Smooth muscle cell of the brain vasculature (primary cell): ENCODE measurements at regions not wholly inside any gene's neighbourhood (a gene's known extent, or its start where the extent isn't known, plus 50 kb on each side); places are given as distances from the start of the nearest gene placed in this dataset.
"Not testable (repeated sequence)": the region's sequence is repeated elsewhere in the genome, so short reads cannot be mapped to it uniquely, and the experiment has no call there.

Experiments
- DNase-seq: peaks from one replicate; pipeline ENCODE4 v3.0.0-alpha.2; 2012; ENCODE audit warnings: low read depth, low spot score

GRCh38 chr7:119572132-119572531 is 700.8 kb upstream of the KCND2 start:
- no peak for DNase-seq

GRCh38 chr7:119572541-119572940 is 700.4 kb upstream of the KCND2 start:
- DNase-seq = no peak

- DNase-seq = no peak
These were observed 694.9 kb upstream of the KCND2 start for GRCh38 chr7:119578116-119578515.

DNA sequence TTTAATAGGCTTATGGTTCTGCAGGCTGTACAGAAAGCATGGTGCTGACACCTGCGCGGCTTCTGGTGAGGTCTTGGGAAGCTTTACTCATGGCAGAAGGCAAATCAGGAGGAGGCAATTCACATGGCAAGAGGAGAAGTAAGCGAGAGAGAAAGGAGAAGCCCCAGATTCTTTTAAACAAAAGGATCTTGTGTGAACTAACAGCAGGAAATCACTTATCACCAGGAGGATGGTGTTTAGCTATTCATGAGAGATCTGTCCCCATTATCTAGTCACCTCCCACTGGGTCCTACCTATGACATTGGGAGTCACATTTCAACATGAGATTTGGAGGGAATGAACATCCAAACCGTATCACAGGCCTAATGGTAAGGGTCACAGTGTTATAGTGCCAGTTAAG is 678.0 kb upstream of the KCND2 start:
- DNase-seq = no peak

DNA sequence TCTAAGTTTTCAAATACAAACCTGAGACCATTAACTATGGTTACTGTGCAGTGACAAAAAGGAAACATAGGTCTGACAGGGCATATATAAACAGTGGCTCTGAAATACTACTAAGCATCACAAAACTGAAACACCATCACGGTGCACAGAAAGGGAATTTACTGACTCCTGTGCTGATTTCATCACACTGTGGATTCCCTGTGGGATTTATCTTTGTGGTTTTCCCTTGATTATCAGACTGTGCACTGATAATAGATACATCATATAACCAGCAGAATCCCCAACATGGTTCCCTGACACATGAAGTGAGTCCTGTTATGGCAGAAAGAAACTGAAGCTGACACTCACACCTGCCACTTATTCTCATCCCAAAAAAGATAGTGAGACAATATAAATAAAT is 676.3 kb upstream of the KCND2 start:
- DNase-seq = no peak

DNA sequence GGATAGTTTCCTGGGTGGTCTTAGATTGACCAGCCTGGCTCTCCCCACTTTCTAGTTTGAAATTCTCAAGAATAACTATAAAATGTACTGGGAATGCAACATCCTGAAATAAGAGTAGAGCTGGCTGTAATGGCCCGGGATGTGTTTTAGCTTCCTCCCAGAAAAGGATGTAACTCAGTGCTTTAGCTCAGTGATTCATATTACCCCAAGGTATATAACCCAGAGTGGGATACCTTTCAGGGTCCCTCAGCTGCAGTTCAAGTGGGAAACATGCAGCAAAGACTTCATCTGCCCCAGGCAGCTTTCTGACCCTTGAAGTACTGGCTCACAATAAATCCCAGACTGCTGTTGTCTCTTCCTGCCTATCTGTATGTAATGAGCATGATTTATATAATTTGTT is 666.7 kb upstream of the KCND2 start:
- DNase-seq = no peak

GRCh38 chr7:119620769-119621168 is 652.2 kb upstream of the KCND2 start:
- DNase-seq = no peak

- DNase-seq = no peak
These were observed 649.5 kb upstream of the KCND2 start for GRCh38 chr7:119623427-119623826.

DNA sequence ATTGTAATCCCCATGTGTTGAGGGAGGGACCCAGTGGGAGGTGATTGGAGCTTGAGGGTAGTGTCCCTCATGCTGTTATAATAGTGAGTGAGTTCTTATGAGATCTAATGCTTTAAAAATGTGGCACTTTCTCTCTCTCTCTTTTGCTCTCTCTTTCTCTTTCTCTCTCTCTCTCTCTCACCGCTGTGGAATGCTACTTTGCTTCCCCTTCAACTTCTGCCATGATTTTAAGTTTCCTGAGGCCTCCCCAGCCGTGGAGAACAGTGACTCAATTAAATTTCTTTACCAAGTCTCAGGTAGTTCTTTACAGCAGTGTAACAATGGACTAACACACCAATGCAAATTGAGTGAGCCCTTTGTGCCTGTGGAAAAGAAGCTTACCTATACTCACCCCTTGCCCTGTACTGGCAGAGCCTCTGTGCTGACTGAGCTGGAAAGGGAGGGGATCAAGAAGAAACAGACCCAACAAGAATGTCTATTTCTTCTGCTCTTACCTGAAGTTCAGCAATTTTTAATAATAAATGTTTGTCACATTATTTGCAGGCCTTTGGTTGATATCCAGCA is 642.5 kb upstream of the KCND2 start:
- no peak for DNase-seq

GRCh38 chr7:119633812-119634211 is 639.2 kb upstream of the KCND2 start:
- DNase-seq = not testable (repeated sequence)

GRCh38 chr7:119640326-119640725 is 632.6 kb upstream of the KCND2 start:
- no peak for DNase-seq

DNA sequence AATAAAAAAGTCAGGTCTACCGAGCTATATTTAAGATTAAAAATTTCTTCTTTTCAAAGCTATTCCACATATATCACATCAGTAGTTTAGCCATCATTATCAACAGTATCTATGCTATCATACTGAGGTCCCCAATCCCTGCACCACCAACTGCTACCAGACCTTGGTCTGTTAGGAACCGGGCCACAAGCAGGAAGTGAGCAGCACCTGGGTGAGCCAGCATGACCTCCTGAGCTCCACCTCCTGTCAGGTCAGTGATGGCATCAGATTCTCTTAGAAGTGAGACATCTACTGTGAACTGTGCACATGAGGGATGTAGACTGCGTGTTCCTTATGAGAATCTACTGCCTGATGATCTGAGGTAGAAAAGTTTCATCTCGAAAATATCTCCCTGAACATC is 632.1 kb upstream of the KCND2 start:
- no peak for DNase-seq

DNA sequence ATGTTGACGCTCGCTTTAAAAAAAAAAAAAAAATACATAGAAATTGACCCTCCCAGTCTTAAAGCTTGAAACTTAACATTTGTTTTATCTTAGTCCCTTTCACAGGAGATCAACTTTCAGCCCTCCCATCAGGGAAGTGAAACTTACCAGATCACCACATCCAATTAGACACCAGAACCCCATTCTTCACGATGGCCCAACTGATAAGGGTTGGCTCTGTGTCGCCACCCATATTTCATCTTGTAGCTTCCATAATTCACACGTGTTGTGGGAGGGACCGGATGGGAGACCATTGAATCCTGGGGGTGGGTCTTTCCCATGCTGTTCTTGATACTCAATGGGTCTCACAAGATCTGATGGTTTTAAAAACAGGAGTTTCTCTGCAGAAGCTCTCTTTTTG is 629.4 kb upstream of the KCND2 start:
- no peak for DNase-seq

DNA sequence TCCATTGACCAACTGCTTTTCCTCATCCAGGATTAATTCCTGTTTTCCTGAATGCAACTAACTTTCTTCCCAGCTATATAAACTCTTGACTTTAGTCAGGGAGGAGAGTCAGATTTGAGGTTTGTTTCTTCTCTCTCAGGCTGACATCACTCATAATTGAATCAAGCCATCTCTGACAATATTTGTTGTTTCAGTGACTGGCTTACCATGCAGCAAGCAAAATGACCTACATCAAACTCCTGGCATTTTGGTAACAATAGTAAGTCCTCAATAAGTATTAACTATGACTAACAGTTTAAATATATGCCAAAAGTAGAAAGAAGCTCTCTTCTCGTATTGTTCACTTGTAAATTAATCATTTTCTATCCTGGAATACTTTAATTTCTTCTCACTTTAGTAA is 625.7 kb upstream of the KCND2 start:
- DNase-seq = no peak

DNA sequence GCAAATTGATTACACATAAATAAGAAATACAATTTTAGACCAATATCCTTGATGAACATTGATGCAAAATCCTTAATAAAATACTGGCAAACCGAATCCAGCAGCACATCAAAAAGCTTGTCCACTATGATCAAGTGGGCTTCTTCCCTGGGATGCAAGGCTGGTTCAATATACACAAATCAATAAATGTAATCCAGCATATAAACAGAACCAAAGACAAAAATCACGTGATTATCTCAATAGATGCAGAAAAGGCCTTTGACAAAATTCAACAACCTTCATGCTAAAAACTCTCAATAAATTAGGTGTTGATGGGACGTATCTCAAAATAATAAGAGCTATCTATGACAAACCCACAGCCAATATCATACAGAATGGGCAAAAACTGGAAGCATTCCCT is 624.2 kb upstream of the KCND2 start:
- DNase-seq = not testable (repeated sequence)

- no peak for DNase-seq
These were observed 612.9 kb upstream of the KCND2 start for GRCh38 chr7:119660080-119660479.

- peak; percentile 21 for DNase-seq
These were observed 608.4 kb upstream of the KCND2 start for GRCh38 chr7:119664601-119665000.

GRCh38 chr7:119665796-119666195 is 607.2 kb upstream of the KCND2 start:
- no peak for DNase-seq

DNA sequence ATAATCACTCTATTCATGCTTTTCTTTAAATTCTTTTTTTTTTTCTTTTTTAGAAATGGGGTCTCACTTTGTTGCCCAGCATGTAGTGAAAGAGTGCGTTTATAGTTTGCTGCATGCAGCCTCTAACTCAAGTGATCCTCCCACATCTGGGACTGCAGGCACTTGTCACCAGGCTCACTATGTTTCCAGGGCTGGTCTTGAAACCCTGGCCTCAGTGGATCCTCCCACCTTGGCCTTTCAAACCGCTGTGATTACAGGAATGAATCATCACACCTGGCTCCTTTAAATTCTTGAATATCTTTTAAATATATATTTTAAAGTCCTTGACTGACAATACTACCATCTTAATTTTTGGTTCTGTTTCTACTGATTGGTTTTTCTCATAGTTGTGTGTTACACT is 591.6 kb upstream of the KCND2 start:
- no peak for DNase-seq

GRCh38 chr7:119684763-119685162 is 588.2 kb upstream of the KCND2 start:
- no peak for DNase-seq

DNA sequence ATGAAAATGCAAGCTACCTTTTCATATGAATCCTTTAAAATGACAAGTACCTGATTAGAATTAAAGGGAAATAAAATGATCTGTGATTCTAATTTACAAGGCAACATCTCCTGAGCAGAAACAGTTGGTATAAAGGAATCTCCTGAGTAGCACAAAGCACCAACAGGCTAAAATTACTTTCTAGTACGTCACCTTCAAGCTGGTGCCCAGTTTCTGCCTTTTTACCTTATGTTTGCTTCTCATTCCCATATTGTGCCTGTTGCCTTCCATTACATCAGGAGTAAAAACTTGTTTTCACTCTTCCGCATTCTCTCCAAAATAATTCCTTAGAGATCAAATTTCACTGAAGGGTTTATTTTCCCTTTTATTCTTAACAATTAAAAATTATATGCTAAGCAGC is 587.1 kb upstream of the KCND2 start:
- no peak for DNase-seq

DNA sequence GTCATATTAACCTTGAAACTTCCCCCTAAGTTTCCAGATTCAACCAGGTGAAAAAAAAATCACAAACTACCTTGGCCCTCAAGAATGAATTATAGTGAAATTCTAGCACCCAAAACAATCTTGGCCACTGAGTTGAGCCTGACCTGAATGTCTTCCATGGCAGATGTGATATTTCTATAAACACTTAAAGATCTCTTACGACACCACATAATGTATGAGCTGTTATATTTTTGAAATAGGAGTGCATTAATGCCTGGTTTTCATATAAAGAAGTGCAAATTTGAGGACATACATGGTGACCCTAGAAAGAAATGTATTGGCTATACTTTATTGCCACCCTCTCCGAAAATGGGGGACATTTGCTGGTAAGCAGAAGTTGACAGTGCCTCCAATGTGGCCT is 584.1 kb upstream of the KCND2 start:
- DNase-seq = no peak

DNA sequence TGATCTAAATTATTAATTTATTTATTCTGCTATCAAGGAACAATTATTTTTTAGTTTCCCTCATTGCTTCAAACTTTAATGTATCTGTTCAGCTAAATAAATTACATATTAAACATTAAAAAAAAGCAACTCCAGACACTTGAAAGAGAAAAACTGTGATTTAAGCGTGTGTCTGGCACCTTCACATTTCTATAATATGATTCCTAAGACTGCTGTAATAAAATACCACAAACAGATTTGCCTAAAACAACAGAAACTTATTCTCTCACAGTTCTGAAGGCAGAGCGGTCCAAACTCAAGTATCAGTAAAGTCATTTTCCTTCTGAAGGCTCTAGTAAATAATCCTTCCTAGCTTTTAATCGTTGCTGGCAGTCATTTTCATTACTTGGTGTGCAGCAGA is 580.4 kb upstream of the KCND2 start:
- DNase-seq = no peak

DNA sequence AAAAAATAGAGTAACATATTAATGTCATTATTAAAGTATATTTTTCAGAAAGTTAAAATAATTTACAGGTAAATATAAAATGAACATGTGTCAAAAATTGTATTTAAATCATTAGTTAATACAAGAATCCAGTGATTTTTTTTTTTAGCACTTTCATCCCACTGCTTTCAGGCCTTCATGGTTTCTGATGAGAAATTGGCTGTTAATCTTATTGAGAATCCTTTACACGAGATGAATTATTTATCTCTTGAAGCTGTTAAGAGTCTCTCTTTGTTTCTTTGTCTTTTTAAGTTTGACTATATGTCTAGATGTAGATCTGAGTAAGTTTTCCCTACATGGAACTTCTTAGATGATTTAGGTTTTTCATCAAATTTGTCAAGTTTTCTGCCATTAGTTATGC is 578.5 kb upstream of the KCND2 start:
- no peak for DNase-seq

GRCh38 chr7:119696336-119696735 is 576.6 kb upstream of the KCND2 start:
- DNase-seq = no peak
